Endothelial cell of umbilical vein (primary cell): ENCODE measurements at regions not wholly inside any gene's neighbourhood (a gene's known extent, or its start where the extent isn't known, plus 50 kb on each side); places are given as distances from the start of the nearest gene placed in this dataset.

ENCODE experiments used
- BruUV-seq: library from RNA; stranded (reverse); fragments of 400-500 nt; replicated peaks from 2 replicates; lab custom pipeline; 2021; lab: Mats Ljungman, UMichigan
- CTCF ChIA-PET: fragments of 300-600, 350-600 bp; sonication (Branson Sonifier 250); formaldehyde crosslinking; loops from one replicate; lab custom pipeline; 2021; ENCODE audit warnings: antibody characterized with exemption, inconsistent platforms; lab: Charles Lee
- POLR2A ChIA-PET: fragments of 300-600, 350-600 bp; sonication (Branson Sonifier 250); formaldehyde crosslinking; loops from one replicate; lab custom pipeline; 2021; ENCODE audit warnings: antibody characterized with exemption, inconsistent platforms; lab: Charles Lee
- DNase-seq: peaks from one replicate; pipeline ENCODE4 v3.0.0-alpha.2; 2011; ENCODE audit warnings: low read depth, low spot score
- FAIRE-seq: peaks from 2 replicates; lab custom pipeline; 2011; peaks lifted over from hg19 to GRCh38; lab: Jason Lieb, UNC
- H2AFZ ChIP-seq: 2 replicates; pipeline ENCODE4 v1.6.0; 2012; ENCODE audit warnings: low read depth, low read length, control low read depth, inconsistent platforms
- H3K27ac ChIP-seq: 2 replicates; pipeline ENCODE4 v1.5.1; 2011; ENCODE audit warnings: low read depth, mild to moderate bottlenecking, control low read depth, low read length, moderate library complexity; ENCODE audit not compliant: insufficient read depth
- H3K27me3 ChIP-seq, 2 experiments: 2 replicates each; pipeline versions ENCODE4 v1.6.0 to v1.6.1; 2011; ENCODE audit warnings: low read length in 2 of 2, mixed read lengths in 1 of 2; ENCODE audit not compliant: control insufficient read depth in 2 of 2, insufficient read depth in 2 of 2
- H3K36me3 ChIP-seq, 2 experiments: 2 replicates in 1 of 2; 3 replicates in 1 of 2; pipeline ENCODE4 v1.5.1; 2011; ENCODE audit warnings: low read length in 2 of 2, mild to moderate bottlenecking in 1 of 2, moderate library complexity in 1 of 2; ENCODE audit not compliant: control insufficient read depth in 2 of 2, insufficient read depth in 2 of 2; ENCODE audit errors: extremely low read depth in 1 of 2
- H3K4me1 ChIP-seq: 3 replicates; pipeline ENCODE4 v1.5.1; 2011; ENCODE audit warnings: mild to moderate bottlenecking, low read length; ENCODE audit not compliant: control insufficient read depth, insufficient read depth; ENCODE audit errors: extremely low read depth
- H3K4me2 ChIP-seq: 2 replicates; pipeline ENCODE4 v1.6.1; 2011; ENCODE audit warnings: low read length, control low read depth, mixed read lengths; ENCODE audit not compliant: insufficient read depth
- H3K4me3 ChIP-seq, 3 experiments: fragments of 200-600 bp in 1 of 3; sonication (generic), shearing (Covaris generic) in 1 of 3; replicated peaks in 1 of 3; 2 replicates each; pipeline ENCODE4 v1.5.1; 2011 to 2016; ENCODE audit warnings: control low read depth in 3 of 3, low read length in 3 of 3, mild to moderate bottlenecking in 2 of 3, inconsistent platforms in 1 of 3, low read depth in 1 of 3, moderate library complexity in 1 of 3; ENCODE audit not compliant: insufficient read depth in 1 of 3
- H3K79me2 ChIP-seq: 2 replicates; pipeline ENCODE4 v1.6.0; 2012; ENCODE audit warnings: low read length, inconsistent platforms; ENCODE audit not compliant: control insufficient read depth, insufficient read depth
- H3K9ac ChIP-seq: replicated peaks from 2 replicates; pipeline ENCODE3; 2011; ENCODE audit warnings: low read length, control low read depth; ENCODE audit not compliant: insufficient read depth; ENCODE audit errors: extremely low read depth
- H3K9me1 ChIP-seq: replicated peaks from 3 replicates; pipeline ENCODE4 v1.6.0; 2011; ENCODE audit warnings: mild to moderate bottlenecking, low read length; ENCODE audit not compliant: control insufficient read depth, insufficient read depth; ENCODE audit errors: extremely low read depth
- H3K9me3 ChIP-seq: replicated peaks from 2 replicates; pipeline ENCODE4 v1.5.1; 2012; ENCODE audit warnings: low read length, inconsistent platforms; ENCODE audit not compliant: control insufficient read depth, insufficient read depth
- H4K20me1 ChIP-seq: replicated peaks from 2 replicates; pipeline ENCODE3; 2011; ENCODE audit warnings: mild to moderate bottlenecking, low read length; ENCODE audit not compliant: control insufficient read depth, insufficient read depth; ENCODE audit errors: extremely low read depth
- EZH2 ChIP-seq: IDR thresholded peaks from 2 replicates; pipeline ENCODE4 v1.6.1; 2012; ENCODE audit warnings: borderline replicate concordance, low read depth, mild to moderate bottlenecking, moderate library complexity, low read length, inconsistent platforms; ENCODE audit not compliant: severe bottlenecking
- FOS ChIP-seq: IDR thresholded peaks from 2 replicates; pipeline ENCODE4 v1.6.1; 2011; ENCODE audit warnings: mild to moderate bottlenecking, low read length, moderate library complexity, borderline replicate concordance; ENCODE audit not compliant: insufficient read depth
- GATA2 ChIP-seq: IDR thresholded peaks from 2 replicates; pipeline ENCODE4 v1.7.0; 2011; ENCODE audit warnings: low read depth, mild to moderate bottlenecking, moderate library complexity, mixed read lengths, low read length; ENCODE audit not compliant: insufficient read length, insufficient read depth
- JUN ChIP-seq: IDR thresholded peaks from 2 replicates; pipeline ENCODE4 v1.6.1; 2011; ENCODE audit warnings: borderline replicate concordance, low read depth; ENCODE audit not compliant: insufficient read length, insufficient read depth
- MYC ChIP-seq: IDR thresholded peaks from one replicate; pipeline ENCODE4 v1.6.1; 2011; ENCODE audit warnings: mild to moderate bottlenecking, low read depth, low read length
- POLR2A ChIP-seq: IDR thresholded peaks from 2 replicates; pipeline ENCODE4 v1.6.1; 2012; ENCODE audit warnings: low read depth, mild to moderate bottlenecking, control low read depth, low read length
- POLR2AphosphoS5 ChIP-seq: IDR thresholded peaks from 2 replicates; pipeline ENCODE4 v1.6.1; 2012; ENCODE audit warnings: low read depth, mild to moderate bottlenecking, control low read depth, low read length, moderate library complexity; ENCODE audit not compliant: insufficient read depth
- dilution Hi-C: fragments of 300-500 bp; cut with MboI; formaldehyde crosslinking; loops from one replicate; pipeline ENCODE4 v1.15.0; 2019; ENCODE audit warnings: low sequenced_read_pairs; ENCODE audit not compliant: extremely low pct_ligation_motif_present
- intact Hi-C: fragments of 100-400 bp; cut with micrococcal nuclease; formaldehyde crosslinking; loops from one replicate; pipeline ENCODE4 v1.10.0; 2022
- TF ChIP-seq, protein P1 (sequence below): IDR thresholded peaks from 2 replicates; pipeline ENCODE4 v1.6.1; 2011; ENCODE audit not compliant: insufficient read depth, insufficient read length
- TF ChIP-seq, protein P2 (sequence below), 2 donors: IDR thresholded peaks; 1 replicate in 1 of 2; 2 replicates in 1 of 2; pipeline ENCODE4 v1.5.1; 2011; ENCODE audit warnings: low read length in 2 of 2, mild to moderate bottlenecking in 2 of 2, moderate library complexity in 2 of 2, control low read depth in 1 of 2, inconsistent platforms in 1 of 2, low read depth in 1 of 2; ENCODE audit not compliant: insufficient read depth in 1 of 2; ENCODE audit errors: extremely low read depth in 1 of 2

DNA sequence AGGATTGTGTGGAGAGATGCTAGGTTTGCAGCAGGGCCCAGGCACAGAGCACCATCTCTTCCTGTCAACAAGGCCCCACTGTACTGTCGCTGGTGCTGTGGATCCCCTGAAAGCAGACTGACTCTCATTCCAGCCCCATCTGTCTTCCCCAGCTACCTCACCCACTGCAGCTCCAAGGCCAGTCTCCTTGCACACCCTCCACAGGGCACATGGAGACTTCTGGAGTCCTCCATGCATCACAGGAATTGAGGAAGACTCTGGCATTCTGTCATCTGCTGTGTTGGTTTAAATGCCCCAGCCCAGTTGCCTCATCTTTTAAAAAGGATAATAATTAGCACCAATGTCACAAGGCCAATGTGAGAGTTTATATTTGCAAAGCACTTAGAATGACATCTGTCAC, 301.2 kb downstream of the RPLP1 start:
- H3K4me3 ChIP-seq, result no peak overlapping the region
- DNase-seq, result no peak
- TF ChIP-seq FOS (no peak), POLR2A (no peak), GATA2 (no peak), POLR2AphosphoS5 (no peak), MYC (no peak), JUN (no peak), EZH2 (no peak)
- TF ChIP-seq, protein P1, sequence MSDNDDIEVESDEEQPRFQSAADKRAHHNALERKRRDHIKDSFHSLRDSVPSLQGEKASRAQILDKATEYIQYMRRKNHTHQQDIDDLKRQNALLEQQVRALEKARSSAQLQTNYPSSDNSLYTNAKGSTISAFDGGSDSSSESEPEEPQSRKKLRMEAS, result no peak
- TF ChIP-seq, protein P2, sequence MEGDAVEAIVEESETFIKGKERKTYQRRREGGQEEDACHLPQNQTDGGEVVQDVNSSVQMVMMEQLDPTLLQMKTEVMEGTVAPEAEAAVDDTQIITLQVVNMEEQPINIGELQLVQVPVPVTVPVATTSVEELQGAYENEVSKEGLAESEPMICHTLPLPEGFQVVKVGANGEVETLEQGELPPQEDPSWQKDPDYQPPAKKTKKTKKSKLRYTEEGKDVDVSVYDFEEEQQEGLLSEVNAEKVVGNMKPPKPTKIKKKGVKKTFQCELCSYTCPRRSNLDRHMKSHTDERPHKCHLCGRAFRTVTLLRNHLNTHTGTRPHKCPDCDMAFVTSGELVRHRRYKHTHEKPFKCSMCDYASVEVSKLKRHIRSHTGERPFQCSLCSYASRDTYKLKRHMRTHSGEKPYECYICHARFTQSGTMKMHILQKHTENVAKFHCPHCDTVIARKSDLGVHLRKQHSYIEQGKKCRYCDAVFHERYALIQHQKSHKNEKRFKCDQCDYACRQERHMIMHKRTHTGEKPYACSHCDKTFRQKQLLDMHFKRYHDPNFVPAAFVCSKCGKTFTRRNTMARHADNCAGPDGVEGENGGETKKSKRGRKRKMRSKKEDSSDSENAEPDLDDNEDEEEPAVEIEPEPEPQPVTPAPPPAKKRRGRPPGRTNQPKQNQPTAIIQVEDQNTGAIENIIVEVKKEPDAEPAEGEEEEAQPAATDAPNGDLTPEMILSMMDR (IDR thresholded peaks at IDR 0.05; ENCODE audit: extremely low read depth in 1 of 2, insufficient read depth in 1 of 2, low read depth in 1 of 2, low read length in 2 of 2), result no peak
- H3K27ac ChIP-seq, result no peak overlapping the region
- ChIA-PET CTCF (no interaction called here), POLR2A (no interaction called here)
- FAIRE-seq, result no peak
- no peak overlapping the region for H2AFZ ChIP-seq
- BruUV-seq, result no TSS peak
- H3K36me3 ChIP-seq, result no peaks in the 10 kb centered on the region
- peaks cover 9% of the 10 kb centered on the region for H3K4me1 ChIP-seq
- H3K9ac ChIP-seq, result no peak overlapping the region
- no peaks in the 10 kb centered on the region for H3K27me3 ChIP-seq
- no peaks in the 10 kb centered on the region for H3K9me1 ChIP-seq
- dilution Hi-C loops, result no loop called here
- H4K20me1 ChIP-seq, result no peaks in the 10 kb centered on the region
- H3K9me3 ChIP-seq, result no peaks in the 10 kb centered on the region
- intact Hi-C loops, result loop anchor here (10.0 kb wide), 1 partner anchor 721 kb away; no protein-coding TSS in a partner anchor
- H3K4me2 ChIP-seq, result no peak overlapping the region
- H3K79me2 ChIP-seq, result no peaks in the 10 kb centered on the region
